ENCODE measurements at regions not wholly inside any gene's neighbourhood (a gene's known extent, or its start where the extent isn't known, plus 50 kb on each side); places are given as distances from the start of the nearest gene placed in this dataset.

DNA sequence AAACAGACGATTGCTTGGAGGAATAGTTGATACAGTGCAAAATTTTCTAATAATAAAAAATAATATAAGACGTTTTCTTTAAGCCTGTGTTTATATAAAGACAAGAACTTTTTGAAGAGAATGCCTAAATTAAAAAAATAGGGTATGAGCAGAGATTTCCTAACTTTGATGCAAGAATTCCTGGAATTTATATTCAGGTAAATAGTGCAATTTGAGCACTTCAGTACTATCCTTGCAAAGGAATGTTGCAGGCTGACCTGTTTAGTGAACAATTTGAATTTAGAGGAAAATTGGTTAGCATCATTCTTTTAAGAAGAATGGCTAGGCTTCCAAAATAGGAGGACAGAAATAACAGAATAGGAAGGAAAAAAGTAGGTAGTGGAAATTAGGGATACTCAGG lies 1172.3 kb downstream of the HACE1 start:
- H3K9me3 Mint-ChIP-seq = no peaks in the 10 kb centered on the region
- no peak for DNase-seq

GRCh38 chr6:103680116-103680515 lies 1179.6 kb downstream of the HACE1 start:
- Mint-ChIP-seq H3K36me3 (ENCODE audit: low read depth) (no peaks in the 10 kb centered on the region), H3K27ac (no peak overlapping the region), H3K4me3 (no peak overlapping the region), H3K4me1 (no peaks in the 10 kb centered on the region), H3K27me3 (ENCODE audit: insufficient read depth) (no peaks in the 10 kb centered on the region), H3K9me3 (peaks cover 13% of the 10 kb centered on the region)
- 95 to 100% methylated on average over 1 of the region's 1 CpG for WGBS, 2 experiments (ENCODE audit: insufficient coverage in 1 of 2, insufficient read length in 1 of 2)
- DNase-seq = no peak
- Histone ChIP-seq H3K9ac (ENCODE audit: extremely low read depth, low read length, poor library complexity, severe bottlenecking) (no peak overlapping the region), H3K27me3 (ENCODE audit: control insufficient read depth, insufficient read depth, low read length, poor library complexity, severe bottlenecking) (no peaks in the 10 kb centered on the region), H3K9me3 (ENCODE audit: control insufficient read depth, low read length) (peaks cover 8% of the 10 kb centered on the region), H3K36me3 (ENCODE audit: control insufficient read depth, insufficient read depth, low read length) (no peaks in the 10 kb centered on the region), H3K27ac (ENCODE audit: low read depth, low read length) (no peak overlapping the region), H3K4me3 (ENCODE audit: low read length) (no peak overlapping the region), H3K4me1 (ENCODE audit: control insufficient read depth, insufficient read depth, low read length) (no peaks in the 10 kb centered on the region)
- TF ChIP-seq CTCF (conservative IDR thresholded peaks at IDR 0.05) = no peak

More for the DNA sequence above, 1172.3 kb downstream of the HACE1 start:
- H3K27ac Mint-ChIP-seq = no peak overlapping the region
- no peaks in the 10 kb centered on the region for H3K36me3 ChIP-seq (ENCODE audit: control insufficient read depth, insufficient read depth, low read length)
- H3K9me3 ChIP-seq (ENCODE audit: control insufficient read depth, low read length) = no peaks in the 10 kb centered on the region
- H3K4me1 ChIP-seq (ENCODE audit: control insufficient read depth, insufficient read depth, low read length) = no peaks in the 10 kb centered on the region
- WGBS, 2 experiments (ENCODE audit: insufficient coverage in 1 of 2, insufficient read length in 1 of 2) = 84% methylated on average over 2 of the region's 2 CpGs; no CpG with 5 or more reads in 1 of the 2 experiments
- H3K27ac ChIP-seq (ENCODE audit: low read depth, low read length) = no peak overlapping the region
- H3K4me3 ChIP-seq (ENCODE audit: low read length) = no peak overlapping the region
- TF ChIP-seq CTCF (conservative IDR thresholded peaks at IDR 0.05) = no peak
- H3K9ac ChIP-seq (ENCODE audit: extremely low read depth, low read length, poor library complexity, severe bottlenecking) = no peak overlapping the region
- H3K36me3 Mint-ChIP-seq (ENCODE audit: low read depth) = no peaks in the 10 kb centered on the region
- H3K4me3 Mint-ChIP-seq = no peak overlapping the region
- H3K27me3 Mint-ChIP-seq (ENCODE audit: insufficient read depth) = no peaks in the 10 kb centered on the region
- peaks cover 4% of the 10 kb centered on the region for H3K4me1 Mint-ChIP-seq
- no peaks in the 10 kb centered on the region for H3K27me3 ChIP-seq (ENCODE audit: control insufficient read depth, insufficient read depth, low read length, poor library complexity, severe bottlenecking)

DNA sequence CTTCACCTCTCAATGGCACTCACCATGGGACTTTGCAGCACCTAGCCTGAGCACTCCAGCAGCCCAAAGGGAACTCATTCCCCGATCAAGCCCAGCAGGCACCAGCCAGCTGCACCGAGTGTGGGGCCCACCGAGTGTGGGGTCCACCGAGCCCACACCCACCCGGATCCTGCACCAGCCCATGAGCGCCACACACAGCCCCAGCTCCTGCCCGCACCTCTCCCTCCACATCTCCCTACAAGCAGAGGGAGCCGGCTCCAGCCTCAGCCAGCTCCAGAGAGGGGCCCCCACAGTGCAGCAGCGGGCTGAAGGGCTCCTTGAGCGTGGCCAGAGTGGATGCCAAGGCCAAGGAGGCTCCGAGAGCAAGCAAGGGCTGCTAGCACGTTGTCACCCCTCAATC lies 1182.4 kb downstream of the HACE1 start:
- Histone ChIP-seq H3K27me3 (ENCODE audit: control insufficient read depth, insufficient read depth, low read length, poor library complexity, severe bottlenecking) (no peaks in the 10 kb centered on the region), H3K4me1 (ENCODE audit: control insufficient read depth, insufficient read depth, low read length) (no peaks in the 10 kb centered on the region), H3K4me3 (ENCODE audit: low read length) (no peak overlapping the region), H3K27ac (ENCODE audit: low read depth, low read length) (no peak overlapping the region), H3K36me3 (ENCODE audit: control insufficient read depth, insufficient read depth, low read length) (no peaks in the 10 kb centered on the region), H3K9me3 (ENCODE audit: control insufficient read depth, low read length) (peaks cover 8% of the 10 kb centered on the region), H3K9ac (ENCODE audit: extremely low read depth, low read length, poor library complexity, severe bottlenecking) (no peak overlapping the region)
- Mint-ChIP-seq H3K27ac (no peak overlapping the region), H3K27me3 (ENCODE audit: insufficient read depth) (no peaks in the 10 kb centered on the region), H3K4me1 (no peaks in the 10 kb centered on the region), H3K4me3 (no peak overlapping the region), H3K36me3 (ENCODE audit: low read depth) (no peaks in the 10 kb centered on the region), H3K9me3 (peaks cover 13% of the 10 kb centered on the region)
- 85% methylated on average over 12 of the region's 12 CpGs; no CpG with 5 or more reads in 1 of the 2 experiments for WGBS, 2 experiments (ENCODE audit: insufficient coverage in 1 of 2, insufficient read length in 1 of 2)
- TF ChIP-seq CTCF (conservative IDR thresholded peaks at IDR 0.05) = no peak
- DNase-seq = no peak
